H1 (cell line): ENCODE measurements at regions not wholly inside any gene's neighbourhood (a gene's known extent, or its start where the extent isn't known, plus 50 kb on each side); places are given as distances from the start of the nearest gene placed in this dataset.

Experiments
- GTF2F1 ChIP-seq: IDR thresholded peaks from 2 replicates; pipeline ENCODE4 v1.6.1; 2012; ENCODE audit warnings: low read depth, low read length, improper control_type of control experiment, borderline replicate concordance

DNA sequence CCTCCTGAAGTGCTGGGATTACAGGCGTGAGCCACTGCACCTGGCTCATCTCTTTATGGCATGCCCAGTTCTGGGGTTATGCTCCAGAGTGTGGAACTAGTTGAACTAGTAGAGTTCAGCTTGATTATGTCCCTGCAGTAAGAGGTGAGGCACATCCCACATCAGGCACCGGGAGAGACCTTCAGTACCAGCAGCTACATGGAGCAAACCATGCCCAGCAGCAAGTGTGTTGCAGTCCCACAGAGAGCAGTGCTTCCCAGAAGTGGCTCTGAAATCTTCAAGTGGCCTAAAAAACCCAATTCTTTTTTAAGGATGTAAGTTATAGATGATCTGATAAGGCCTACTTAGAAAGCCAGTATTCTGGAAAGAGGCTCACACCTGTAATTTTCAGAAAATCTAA is 331.9 kb upstream of the PRKCQ start (continued):
- TF ChIP-seq GTF2F1: no peak
